GM19395 (cell line): ENCODE measurements at regions not wholly inside any gene's neighbourhood (a gene's known extent, or its start where the extent isn't known, plus 50 kb on each side); places are given as distances from the start of the nearest gene placed in this dataset.
"Not testable (repeated sequence)": the region's sequence is repeated elsewhere in the genome, so short reads cannot be mapped to it uniquely, and the experiment has no call there.

Experiments
- ATAC-seq: cut with Tn5 transposase; IDR thresholded peaks from one replicate; pipeline ENCODE4 v1.9.1; 2021; ENCODE audit warnings: mild to moderate bottlenecking, moderate library complexity; ENCODE audit not compliant: unreplicated experiment

DNA sequence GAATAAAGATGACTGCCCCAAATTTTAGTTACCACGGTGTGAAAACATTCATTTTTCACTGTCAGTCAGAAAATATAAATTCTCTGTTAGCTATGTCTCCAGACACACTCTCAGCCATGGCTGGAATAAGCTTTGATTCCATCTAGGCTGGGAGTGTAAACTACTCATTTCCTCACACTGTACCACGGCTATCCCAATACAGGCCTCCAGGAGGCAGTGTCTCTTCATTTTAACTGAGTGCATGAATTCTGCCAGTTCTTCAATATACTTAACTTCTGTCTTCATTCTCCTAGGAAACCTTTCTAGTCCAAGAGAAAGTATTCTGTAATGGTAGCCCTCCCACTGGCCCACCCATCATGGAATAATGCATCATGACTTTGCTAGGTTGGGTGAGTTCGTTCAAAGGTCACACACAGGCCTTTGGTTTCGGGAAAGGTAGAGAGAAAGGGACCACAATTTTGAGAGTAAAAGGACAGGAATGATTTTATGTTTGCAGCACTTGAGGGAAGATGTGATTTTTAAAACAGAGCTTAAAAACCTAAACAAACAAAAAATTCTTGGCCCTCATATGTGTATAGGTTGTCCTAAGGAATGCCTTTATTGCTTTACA lies 381.1 kb downstream of the SEC23A start:
- ATAC-seq: peak; percentile 90

DNA sequence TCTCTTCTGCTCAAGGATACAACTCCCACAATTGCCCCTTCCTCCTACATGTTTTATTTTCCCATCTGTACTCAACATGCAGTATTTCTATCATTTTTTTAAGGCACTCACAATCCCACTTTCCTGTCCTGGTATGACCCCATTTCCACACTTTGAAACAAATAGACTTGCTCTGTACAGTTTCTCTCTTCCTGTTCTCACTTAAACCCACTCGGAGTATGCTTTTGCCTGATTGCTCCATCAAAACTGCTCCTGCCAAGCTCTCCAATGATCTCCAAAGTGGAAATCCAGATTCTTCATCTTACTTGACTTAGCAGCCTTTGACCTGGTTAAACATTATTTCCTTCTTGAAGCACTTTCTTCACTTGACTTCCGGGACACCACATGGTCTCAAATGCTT lies 384.5 kb downstream of the SEC23A start:
- ATAC-seq: no peak

DNA sequence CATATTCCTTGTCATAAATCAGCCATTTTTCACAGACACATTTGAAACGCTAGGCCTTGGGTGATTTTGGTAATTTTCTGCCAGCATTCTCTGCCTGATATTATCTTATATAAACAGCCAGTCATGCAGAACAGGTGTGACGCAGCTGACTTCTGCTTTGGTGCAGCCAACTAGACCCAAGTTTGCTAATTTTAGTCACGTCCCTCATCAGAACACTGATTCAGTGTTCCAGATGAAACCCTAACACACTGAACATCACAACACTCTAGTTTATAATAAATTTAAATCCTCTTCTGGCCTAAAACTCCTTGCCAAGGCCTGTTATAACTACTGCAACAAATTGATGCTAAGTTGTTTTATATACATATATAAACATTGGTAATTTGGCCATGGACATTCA lies 386.1 kb downstream of the SEC23A start:
- no peak for ATAC-seq

DNA sequence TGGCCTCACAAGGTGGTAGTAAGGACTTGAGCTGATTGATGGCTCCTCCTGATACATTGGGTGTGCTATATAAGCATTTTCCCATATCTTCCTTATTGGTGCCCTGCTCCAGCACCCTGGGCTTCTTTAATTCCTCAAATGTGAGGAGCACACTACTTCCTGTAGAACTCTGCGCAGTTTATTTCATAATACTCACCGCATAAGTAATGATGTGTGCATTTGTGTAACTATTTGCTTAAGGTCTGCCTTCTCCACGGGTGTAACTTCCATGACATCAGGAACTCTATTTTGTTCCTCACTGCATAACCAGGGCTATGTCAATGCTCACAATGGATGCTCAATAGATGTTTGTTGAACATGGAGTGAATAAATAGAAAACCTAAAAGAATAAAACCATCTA lies 392.2 kb downstream of the SEC23A start:
- ATAC-seq: no peak

DNA sequence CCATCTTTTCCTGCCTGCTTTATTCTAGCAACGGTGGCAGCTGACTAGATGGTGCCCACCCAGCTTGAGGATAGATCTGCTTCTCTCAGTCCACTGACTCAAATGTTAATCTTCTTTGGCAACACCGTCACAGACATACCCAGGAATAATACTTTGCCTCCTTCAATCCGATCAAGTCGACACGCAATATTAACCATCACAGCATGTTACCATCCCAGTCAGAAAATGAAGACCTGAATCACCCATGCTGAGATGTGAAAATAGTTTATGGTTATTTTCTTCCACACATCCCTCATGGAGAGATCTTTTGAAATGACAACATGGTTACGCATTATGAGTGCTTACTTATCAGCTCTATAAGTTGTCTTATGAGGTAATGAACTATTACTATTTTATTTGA lies 392.8 kb downstream of the SEC23A start:
- no peak for ATAC-seq

DNA sequence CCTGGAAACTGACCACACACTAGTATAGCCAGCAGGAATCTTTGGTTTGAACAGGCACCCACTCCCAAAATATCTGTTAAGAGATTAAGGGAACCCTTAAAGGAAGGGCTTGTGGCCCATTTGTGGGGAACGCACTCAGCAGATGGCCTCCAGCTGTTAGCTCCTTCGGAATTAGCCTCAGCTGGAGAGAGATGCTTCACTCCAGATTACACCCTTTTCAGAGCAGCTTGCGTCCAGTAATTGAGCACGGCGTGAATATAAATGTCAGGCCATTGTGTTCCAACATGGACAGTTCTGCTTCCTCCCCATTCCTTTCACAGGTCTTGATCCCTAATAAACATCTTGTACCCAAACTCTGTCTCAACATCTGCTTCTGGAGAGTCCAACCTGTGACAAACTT lies 397.8 kb downstream of the SEC23A start:
- no peak for ATAC-seq

GRCh38 chr14:38704220-38704619 lies 398.8 kb downstream of the SEC23A start:
- ATAC-seq: no peak

DNA sequence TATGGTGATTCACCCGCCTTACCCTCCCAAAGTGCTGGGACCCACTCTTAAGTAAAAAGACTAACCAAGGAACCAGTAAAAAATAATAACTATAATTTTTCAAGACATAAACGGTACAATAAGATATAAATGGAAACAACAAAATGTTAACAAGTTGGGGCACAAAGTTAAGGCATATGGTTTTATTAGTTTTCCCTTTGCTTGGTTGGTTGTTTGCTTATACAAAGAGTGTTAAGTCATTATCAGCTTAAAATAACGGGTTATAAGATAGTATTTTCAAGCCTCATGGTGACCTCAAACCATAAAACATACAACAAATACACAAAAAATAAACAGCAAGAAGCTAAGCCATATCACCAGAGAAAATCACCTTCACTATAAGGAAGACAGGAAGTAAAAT lies 406.1 kb downstream of the SEC23A start:
- no peak for ATAC-seq

DNA sequence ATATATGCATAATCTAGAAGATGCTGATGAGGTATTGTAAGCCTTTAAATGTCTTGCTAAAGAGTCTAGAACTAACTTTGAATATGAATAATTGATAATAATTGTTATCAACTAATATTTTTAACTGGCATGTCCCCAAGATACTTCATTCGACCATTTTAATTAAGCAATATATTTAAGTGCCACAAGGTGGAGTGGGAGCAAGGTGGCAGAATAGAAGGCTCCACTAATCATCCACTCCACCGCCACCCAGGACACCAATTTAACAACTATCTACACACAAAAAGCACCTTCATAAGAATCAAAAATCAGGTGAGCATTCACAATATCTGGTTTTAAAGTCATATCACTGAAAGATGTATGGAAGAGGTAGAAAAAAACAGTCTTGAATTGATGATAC lies 409.6 kb downstream of the SEC23A start:
- no peak for ATAC-seq

GRCh38 chr14:38669027-38669426 lies 413.1 kb upstream of the CLEC14A start:
- ATAC-seq: no peak

- no peak for ATAC-seq
Measured at GRCh38 chr14:38663382-38663781, 407.5 kb upstream of the CLEC14A start.

GRCh38 chr14:38662781-38663180 lies 406.9 kb upstream of the CLEC14A start:
- no peak for ATAC-seq

DNA sequence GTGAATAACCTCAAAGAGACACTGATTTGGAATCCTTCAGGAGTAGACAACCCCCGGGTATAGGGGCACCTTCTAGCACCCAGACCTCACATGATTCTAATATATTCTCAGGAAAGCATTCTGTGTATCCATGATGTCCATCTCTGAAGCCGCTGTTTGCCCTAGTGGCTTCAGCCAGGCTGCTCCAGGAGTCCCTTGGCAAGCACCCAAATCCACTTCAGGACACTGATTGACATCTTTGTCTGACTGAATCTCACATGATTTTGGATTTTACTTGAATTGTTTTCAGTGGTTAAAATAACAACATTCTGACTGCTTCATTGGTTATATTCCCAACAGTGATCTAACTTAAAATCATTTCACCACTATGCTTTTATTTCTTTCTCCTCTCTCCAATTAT lies 390.5 kb upstream of the CLEC14A start:
- no peak for ATAC-seq

- ATAC-seq: not testable (repeated sequence)
Measured at GRCh38 chr14:38634913-38635312, 379.0 kb upstream of the CLEC14A start.

- no peak for ATAC-seq
Measured at GRCh38 chr14:38629412-38629811, 373.5 kb upstream of the CLEC14A start.

GRCh38 chr14:38627163-38627562 lies 371.3 kb upstream of the CLEC14A start:
- ATAC-seq: no peak

DNA sequence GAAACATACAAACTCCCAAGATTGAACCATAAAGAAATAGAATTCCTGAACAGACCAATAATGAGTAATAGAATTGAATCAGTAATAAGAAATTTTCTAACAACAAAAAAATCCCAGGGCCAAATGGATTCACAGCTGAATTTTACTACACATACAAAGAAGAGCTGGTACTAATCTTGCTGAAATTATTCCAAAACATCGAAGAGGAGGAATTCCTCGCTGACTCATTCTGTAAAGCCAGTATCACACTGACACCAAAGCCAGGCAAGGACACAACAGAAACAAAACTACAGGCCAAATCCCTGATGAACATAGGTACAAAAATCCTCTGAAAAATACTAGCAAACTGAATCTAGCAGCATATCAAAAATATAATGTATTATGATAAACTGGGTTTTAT lies 367.8 kb upstream of the CLEC14A start:
- no peak for ATAC-seq

- ATAC-seq: no peak
Measured at GRCh38 chr14:38618514-38618913, 362.6 kb upstream of the CLEC14A start.

- ATAC-seq: no peak
Measured at GRCh38 chr14:38616959-38617358, 361.1 kb upstream of the CLEC14A start.

GRCh38 chr14:38611928-38612327 lies 356.0 kb upstream of the CLEC14A start:
- no peak for ATAC-seq

DNA sequence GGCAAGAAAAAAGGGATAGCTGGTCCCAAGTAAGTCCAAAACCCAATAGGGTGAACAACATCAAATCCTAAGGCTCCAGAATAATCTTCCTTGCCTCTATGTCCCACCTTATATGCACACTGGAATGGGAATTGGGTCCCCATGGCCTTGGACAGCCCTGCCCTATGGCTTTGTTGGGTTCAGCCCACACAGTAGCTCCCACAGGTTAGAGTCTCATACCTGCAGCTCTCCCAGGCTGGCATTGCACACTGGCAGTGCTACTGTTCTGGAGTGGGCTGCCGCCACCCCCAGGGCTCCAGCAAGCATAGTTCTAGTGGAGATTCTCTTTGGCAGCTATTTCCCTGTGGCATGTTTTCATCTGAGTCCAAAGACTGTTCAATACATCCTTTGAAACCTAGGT lies 352.4 kb upstream of the CLEC14A start:
- no peak for ATAC-seq

- no peak for ATAC-seq
Measured at GRCh38 chr14:38605193-38606114, 349.6 kb upstream of the CLEC14A start.
